ENCODE measurements at regions not wholly inside any gene's neighbourhood (a gene's known extent, or its start where the extent isn't known, plus 50 kb on each side); places are given as distances from the start of the nearest gene placed in this dataset.
"Not testable (repeated sequence)": the region's sequence is repeated elsewhere in the genome, so short reads cannot be mapped to it uniquely, and the experiment has no call there.

DNA sequence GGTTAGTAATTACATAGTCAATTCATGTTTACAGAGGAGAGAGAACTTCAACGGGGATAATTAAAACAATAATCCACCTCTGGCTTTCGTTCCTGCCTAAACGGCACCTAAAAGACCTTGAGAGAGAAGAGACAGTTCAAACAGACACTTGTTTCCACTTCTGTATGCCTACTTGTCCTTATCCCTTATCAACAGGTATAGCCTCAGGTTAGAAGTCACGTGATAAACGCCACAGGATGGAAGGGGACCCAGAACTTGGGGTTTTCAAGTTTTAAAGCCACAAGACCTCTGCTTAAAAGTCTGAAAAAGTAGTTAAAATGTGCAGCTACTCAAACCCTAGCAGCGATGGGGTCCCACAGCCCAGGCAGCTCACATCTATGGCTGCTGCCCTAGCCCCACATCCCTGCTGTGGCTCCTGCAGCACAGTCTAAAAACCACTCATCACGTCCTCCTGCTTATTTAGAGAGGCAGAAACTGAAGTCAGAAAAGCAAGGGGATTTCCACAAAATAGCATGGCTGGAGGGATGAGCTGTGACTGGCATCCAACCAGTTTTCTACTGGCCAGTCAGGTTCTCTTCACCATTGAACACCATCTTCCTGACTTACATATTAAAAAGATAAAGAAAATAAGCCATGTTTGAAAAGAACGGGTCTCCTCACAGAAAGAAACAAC lies 51.2 kb upstream of the SEC16B start:
- no peak for DNase-seq (ENCODE audit: low read depth)

DNA sequence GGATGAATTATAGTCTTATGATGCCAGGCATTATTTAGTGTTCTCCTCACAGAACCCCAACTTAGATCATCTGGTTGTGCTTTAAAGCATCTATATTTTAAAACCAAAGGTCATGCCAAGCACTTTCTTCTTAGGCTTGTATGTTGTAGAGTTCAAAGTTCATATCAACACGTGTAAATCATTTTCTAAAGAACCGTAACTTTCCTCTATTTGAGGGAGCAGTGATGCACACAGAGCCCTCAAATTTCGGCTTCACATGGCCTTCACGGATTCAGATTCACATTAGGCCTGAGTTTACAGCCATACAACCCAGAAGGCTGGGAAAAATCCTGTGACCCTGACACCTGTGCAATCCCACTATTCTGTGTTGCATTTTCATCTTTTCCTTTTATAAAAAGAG lies 52.1 kb upstream of the SEC16B start:
- DNase-seq (ENCODE audit: low read depth) = no peak

DNA sequence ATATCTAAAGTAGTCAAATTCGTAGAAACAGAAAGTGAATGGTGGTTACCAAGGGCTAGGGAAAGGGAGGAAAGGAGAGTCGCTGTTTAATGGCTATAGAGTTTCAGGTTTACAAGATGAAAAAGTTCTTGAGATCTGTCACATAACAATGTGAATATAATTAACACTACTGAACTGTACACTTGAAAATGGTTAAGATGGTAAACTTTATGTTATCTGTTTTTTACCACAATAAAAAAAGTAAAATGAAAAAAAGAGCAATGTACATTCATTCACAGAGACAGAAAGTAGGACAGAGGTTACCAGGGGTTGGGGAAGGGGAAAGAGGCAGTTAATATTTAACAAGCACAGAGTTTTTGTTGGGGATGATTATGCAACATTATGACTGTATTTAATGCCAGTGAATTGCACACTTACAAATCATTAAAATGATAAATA lies 53.3 kb upstream of the SEC16B start:
- no peak for DNase-seq (ENCODE audit: low read depth)

GRCh38 chr1:178024504-178024903 lies 54.6 kb upstream of the SEC16B start:
- DNase-seq (ENCODE audit: low read depth) = no peak

- DNase-seq (ENCODE audit: low read depth) = no peak
Measured at GRCh38 chr1:178025613-178026356, 55.9 kb upstream of the SEC16B start.

- DNase-seq (ENCODE audit: low read depth) = no peak
Measured at GRCh38 chr1:178028841-178029481, 59.1 kb upstream of the SEC16B start.

- no peak for DNase-seq (ENCODE audit: low read depth)
Measured at GRCh38 chr1:178030467-178030866, 60.6 kb upstream of the SEC16B start.

- peak; percentile 87 for DNase-seq (ENCODE audit: low read depth)
Measured at GRCh38 chr1:178031856-178032320, 62.0 kb upstream of the RASAL2 start.

DNA sequence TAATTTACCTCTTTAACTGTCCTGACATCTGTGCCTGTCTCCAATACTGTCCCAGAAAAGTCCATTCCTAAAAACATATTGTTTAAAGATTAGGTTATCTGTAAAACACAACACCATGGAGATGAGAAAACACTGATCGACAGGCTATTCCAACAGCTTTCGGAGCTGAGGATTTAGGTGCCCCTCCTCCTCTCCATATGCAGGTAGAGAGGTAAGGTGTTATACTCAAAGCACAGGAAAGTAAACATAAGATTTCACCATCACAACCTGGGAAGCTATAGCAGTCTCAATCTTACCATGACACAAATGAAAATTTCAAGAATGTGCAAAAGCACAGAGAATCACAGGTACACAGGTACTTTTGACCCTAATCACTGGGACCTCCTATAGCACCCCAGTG lies 60.9 kb upstream of the RASAL2 start:
- no peak for DNase-seq (ENCODE audit: low read depth)

GRCh38 chr1:178034676-178035075 lies 59.2 kb upstream of the RASAL2 start:
- no peak for DNase-seq (ENCODE audit: low read depth)

GRCh38 chr1:178036090-178036489 lies 57.8 kb upstream of the RASAL2 start:
- DNase-seq (ENCODE audit: low read depth) = no peak

- peak; percentile 79 for DNase-seq (ENCODE audit: low read depth)
Measured at GRCh38 chr1:178037510-178038253, 56.2 kb upstream of the RASAL2 start.

- DNase-seq (ENCODE audit: low read depth) = no peak
Measured at GRCh38 chr1:178038372-178038771, 55.5 kb upstream of the RASAL2 start.

DNA sequence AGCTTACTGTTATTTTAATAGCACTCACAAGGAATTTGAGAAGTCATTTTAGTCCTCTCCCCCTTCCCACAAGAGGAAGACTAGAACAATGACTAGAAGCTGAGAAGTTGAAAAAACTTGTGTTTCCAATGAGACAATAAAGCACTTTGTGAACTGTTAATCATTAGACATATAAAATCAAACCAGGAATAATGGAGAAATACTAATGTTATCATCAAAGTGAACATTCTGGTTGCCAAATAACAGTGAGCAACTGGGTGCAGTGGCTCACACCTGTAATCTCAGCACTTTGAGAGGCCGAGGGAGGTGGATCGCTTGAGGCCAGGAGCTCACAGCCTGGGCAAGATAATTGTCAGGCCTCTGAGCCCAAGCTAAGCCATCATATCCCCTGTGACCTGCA lies 54.0 kb upstream of the RASAL2 start:
- no peak for DNase-seq (ENCODE audit: low read depth)

DNA sequence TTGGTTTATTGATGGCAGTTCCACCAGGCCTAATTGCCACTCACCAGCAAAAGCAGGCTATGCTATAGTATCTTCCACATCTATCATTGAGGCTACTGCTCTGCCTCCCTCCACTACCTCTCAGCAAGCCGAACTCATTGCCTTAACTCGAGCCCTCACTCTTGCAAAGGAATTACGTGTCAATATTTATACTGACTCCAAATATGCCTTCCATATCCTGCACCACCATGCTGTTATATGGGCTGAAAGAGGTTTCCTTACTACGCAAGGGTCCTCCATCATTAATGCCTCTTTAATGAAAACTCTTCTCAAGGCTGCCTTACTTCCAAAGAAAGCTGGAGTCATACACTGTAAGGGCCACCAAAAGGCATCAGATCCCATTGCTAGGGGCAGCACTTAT lies 50.0 kb upstream of the RASAL2 start:
- not testable (repeated sequence) for DNase-seq (ENCODE audit: low read depth)
